Heart left ventricle (tissue), 16 donors: ENCODE measurements at regions not wholly inside any gene's neighbourhood (a gene's known extent, or its start where the extent isn't known, plus 50 kb on each side); places are given as distances from the start of the nearest gene placed in this dataset.

Source experiments
- ATAC-seq, 4 donors: fragments of 200-7000 bp; cut with Tn5 transposase; one replicate each; pipeline ENCODE4 v1.9.1; 2020 to 2022; ENCODE audit warnings: moderate library complexity in 4 of 4, mild to moderate bottlenecking in 3 of 4, moderate number of reproducible peaks in 1 of 4
- DNase-seq, 5 donors: peaks; one replicate each; pipeline ENCODE4 v3.0.0-alpha.2; 2020
- H3K27ac ChIP-seq, 12 donors: fragments of 200-600 bp; sonication (generic) in 4 of 12; one replicate each; pipeline versions ENCODE4 v1.5.0 to v1.8.0; 2016 to 2022; ENCODE audit warnings: mild to moderate bottlenecking in 2 of 12
- H3K27me3 ChIP-seq, 9 donors: fragments of 200-600 bp; sonication (generic) in 2 of 9; one replicate each; pipeline versions ENCODE4 v1.5.1 to v1.8.0; 2016 to 2022; ENCODE audit warnings: mild to moderate bottlenecking in 3 of 9
- H3K36me3 ChIP-seq, 9 donors: fragments of 200-600 bp; sonication (generic) in 2 of 9; one replicate each; pipeline versions ENCODE4 v1.5.0 to v1.8.0; 2018 to 2022; ENCODE audit warnings: mild to moderate bottlenecking in 2 of 9
- H3K4me1 ChIP-seq, 12 donors: fragments of 200-600 bp; sonication (generic) in 4 of 12; one replicate each; pipeline versions ENCODE4 v1.5.0 to v1.8.0; 2016 to 2022; ENCODE audit warnings: mild to moderate bottlenecking in 3 of 12
- H3K4me3 ChIP-seq, 12 donors: fragments of 200-600 bp; sonication (generic) in 4 of 12; one replicate each; pipeline versions ENCODE4 v1.5.0 to v1.8.0; 2017 to 2022; ENCODE audit warnings: mild to moderate bottlenecking in 9 of 12, moderate library complexity in 4 of 12
- H3K9me3 ChIP-seq, 12 donors: fragments of 200-600 bp; sonication (generic) in 4 of 12; one replicate each; pipeline versions ENCODE4 v1.5.0 to v1.8.0; 2016 to 2022; ENCODE audit warnings: mild to moderate bottlenecking in 1 of 12
- CTCF ChIP-seq, 12 donors: fragments of 200-600 bp; sonication (generic) in 4 of 12; IDR thresholded peaks; one replicate each; pipeline versions ENCODE4 v1.5.0 to v1.8.0; 2018 to 2022; ENCODE audit warnings: antibody characterized with exemption in 12 of 12, mild to moderate bottlenecking in 5 of 12
- POLR2A ChIP-seq, 2 donors: fragments of 450-650 bp; IDR thresholded peaks; one replicate each; pipeline ENCODE4 v1.6.1; 2017; ENCODE audit warnings: antibody characterized with exemption in 2 of 2, mild to moderate bottlenecking in 2 of 2, moderate library complexity in 2 of 2
- WGBS, 4 donors: extraction: QIAGEN DNeasy Blood & Tissue Kit in 2 of 4; methylation state at CpG; one replicate each; pipeline versions ENCODE4 v1.1.5 to v1.1.7; 2013 to 2018; 5-methylcytosine and 5-hydroxymethylcytosine counted together
- intact Hi-C, 10 donors: fragments of 100-400 bp; cut with DNase I; formaldehyde crosslinking; loops; one replicate each; pipeline versions ENCODE4 v1.11.1 to v1.14.2; 2022
- donor health status: ischemic (EF 13 %, LVEDD 7.1; RV severe dilation, severe dysfunction).
- donor health status: healthy with polysubstance abuse.
- donor health status: DM: no; HTN: yes; CAD: no.
- donor health status: DM: no; HTN: no; CAD: no.
- donor health status: ischemic (EF 25% LVEDD 6.9; RV normal size, moderate dysfunction).
- donor health status: ischemic (EF 25% LVEDD 5.7; RV mildly dilated, moderate dysfunction).
- donor health status: healthy.
- donor health status: DM: yes; HTN: yes; CAD: no.
- donor health status: ischemic (EF 35%, LVEDD 5.7; RV mildly dilated, moderate dysfunction).
- donor health status: nonischemic (EF 11% LVEDD 7.7; RV severe dilation, severe dysfunction).
- donor health status: DM: yes; HTN: yes; CAD: no.
- donor health status: PGD.
- donor health status: ischemic (EF 29% LVEDD 5.4; RV normal size, mild dysfunction).
- donor health status: nonischemic (EF 23%, LVEDD 6.1; RV moderate dilation, normal function).

DNA sequence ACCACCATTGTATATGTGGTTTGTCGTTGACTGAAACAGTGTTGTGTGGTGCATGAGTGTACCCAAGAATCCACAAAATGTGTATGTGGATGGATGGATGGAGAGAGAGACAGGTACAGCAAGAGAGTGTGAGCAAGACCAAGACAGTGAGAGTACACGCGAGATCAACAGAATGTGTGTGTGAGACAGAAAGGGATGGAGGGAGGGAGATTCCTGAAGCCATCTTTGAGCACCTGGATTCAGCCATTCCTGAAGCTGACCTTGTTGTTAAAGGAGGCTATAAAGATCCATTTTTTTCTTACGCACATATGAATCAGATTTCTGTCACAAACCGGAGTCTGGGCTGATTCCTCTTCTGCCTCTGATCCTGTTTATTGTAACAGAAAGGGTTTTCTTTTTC, 64.1 kb downstream of the TFAP2C start:
- H3K27ac ChIP-seq = no peak overlapping the region
- intact Hi-C loops = no loop called here
- 92 to 95% (median 94%) methylated on average over 5 of the region's 5 CpGs for WGBS, 4 donors
- no peak for DNase-seq
- no peaks in the 10 kb centered on the region for H3K36me3 ChIP-seq
- TF ChIP-seq CTCF (IDR thresholded peaks at IDR 0.05) = no peak
- TF ChIP-seq POLR2A (IDR thresholded peaks at IDR 0.05) = no peak
- H3K4me3 ChIP-seq = no peak overlapping the region
- no peaks in the 10 kb centered on the region for H3K9me3 ChIP-seq
- H3K27me3 ChIP-seq = peaks cover 0 to 31% (median 0%) of the 10 kb centered on the region in 9 donors
- ATAC-seq = no peak
- H3K4me1 ChIP-seq = no peaks in the 10 kb centered on the region

DNA sequence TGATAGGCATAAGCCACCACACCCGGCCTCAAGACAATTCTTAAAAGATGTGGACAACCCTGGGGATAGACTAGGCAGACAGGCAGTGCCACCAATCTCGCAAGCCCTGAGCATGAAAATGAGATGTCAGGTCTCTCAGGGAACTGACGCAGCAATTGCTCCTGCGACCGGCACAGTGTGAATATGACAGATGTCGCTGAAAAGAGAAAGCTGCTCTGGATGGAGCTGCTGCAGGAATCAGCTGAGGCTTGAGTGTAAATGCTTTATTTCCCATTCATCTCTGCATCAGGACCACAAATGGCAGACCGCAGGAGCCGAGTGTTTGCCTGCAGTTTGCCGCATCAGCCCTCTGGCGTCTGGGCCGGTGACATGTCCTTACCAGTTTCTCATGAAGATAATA, 68.4 kb downstream of the TFAP2C start:
- no peak overlapping the region for H3K4me3 ChIP-seq
- no peaks in the 10 kb centered on the region for H3K9me3 ChIP-seq
- intact Hi-C loops = no loop called here
- no peaks in the 10 kb centered on the region for H3K4me1 ChIP-seq
- peaks cover 0 to 5% (median 0%) of the 10 kb centered on the region in 9 donors for H3K27me3 ChIP-seq
- no peaks in the 10 kb centered on the region for H3K36me3 ChIP-seq
- DNase-seq = no peak
- WGBS, 4 donors = 73 to 80% (median 76%) methylated on average over 11 of the region's 11 CpGs
- TF ChIP-seq POLR2A (IDR thresholded peaks at IDR 0.05) (no peak), CTCF (IDR thresholded peaks at IDR 0.05) (no peak)
- H3K27ac ChIP-seq = no peak overlapping the region
- ATAC-seq = no peak

- Histone ChIP-seq H3K27me3 (peaks cover 0 to 11% (median 0%) of the 10 kb centered on the region in 9 donors), H3K36me3 (no peaks in the 10 kb centered on the region), H3K4me1 (no peaks in the 10 kb centered on the region), H3K27ac (no peak overlapping the region), H3K9me3 (no peaks in the 10 kb centered on the region), H3K4me3 (no peak overlapping the region)
- 71 to 82% (median 81%) methylated on average over 3 of the region's 3 CpGs for WGBS, 4 donors
- DNase-seq (no peak), ATAC-seq (no peak)
- TF ChIP-seq CTCF (IDR thresholded peaks at IDR 0.05) (no peak), POLR2A (IDR thresholded peaks at IDR 0.05) (no peak)
- intact Hi-C loops = no loop called here
Measured at GRCh38 chr20:56698297-56698696, 69.2 kb downstream of the TFAP2C start.

- WGBS, 4 donors = 47 to 59% (median 53%) methylated on average over 6 to 7 of the region's 7 CpGs
- Histone ChIP-seq H3K27ac (no peak overlapping the region), H3K9me3 (no peaks in the 10 kb centered on the region), H3K27me3 (peaks cover 0 to 12% (median 0%) of the 10 kb centered on the region in 9 donors), H3K4me1 (no peaks in the 10 kb centered on the region), H3K4me3 (no peak overlapping the region), H3K36me3 (no peaks in the 10 kb centered on the region)
- DNase-seq (no peak), ATAC-seq (no peak)
- intact Hi-C loops = no loop called here
- no peak for TF ChIP-seq POLR2A (IDR thresholded peaks at IDR 0.05)
- TF ChIP-seq CTCF (IDR thresholded peaks at IDR 0.05) = no peak
Measured at GRCh38 chr20:56698749-56699148, 69.6 kb downstream of the TFAP2C start.
